CD14-positive monocyte (primary cell): ENCODE measurements at regions not wholly inside any gene's neighbourhood (a gene's known extent, or its start where the extent isn't known, plus 50 kb on each side); places are given as distances from the start of the nearest gene placed in this dataset.

Experiments
- DNase-seq, 3 donors: peaks; one replicate each; pipeline ENCODE4 v3.0.0-alpha.2; 2011 to 2022
- H2AFZ ChIP-seq: 2 replicates; pipeline ENCODE4 v1.6.0; 2012; ENCODE audit warnings: mild to moderate bottlenecking, low read depth, low read length, inconsistent platforms; ENCODE audit not compliant: insufficient read depth, poor library complexity, severe bottlenecking
- H3K27ac ChIP-seq, 2 donors: 1 replicate in 1 of 2; 2 replicates in 1 of 2; pipeline ENCODE4 v1.5.1; 2012 to 2013; ENCODE audit warnings: low read length in 2 of 2, control low read depth in 1 of 2, inconsistent platforms in 1 of 2, low read depth in 1 of 2, mild to moderate bottlenecking in 1 of 2
- H3K27me3 ChIP-seq, 2 donors: one replicate each; pipeline versions ENCODE4 v1.6.0 to v1.6.1; 2011 to 2013; ENCODE audit warnings: low read length in 2 of 2; ENCODE audit not compliant: control insufficient read depth in 2 of 2, insufficient read depth in 2 of 2
- H3K36me3 ChIP-seq, 2 donors: replicated peaks in 1 of 2; 1 replicate in 1 of 2; 2 replicates in 1 of 2; pipeline versions ENCODE4 v1.5.1 to v1.6.1; 2012 to 2013; ENCODE audit warnings: low read length in 2 of 2, control low read depth in 1 of 2, inconsistent platforms in 1 of 2, mild to moderate bottlenecking in 1 of 2; ENCODE audit not compliant: insufficient read depth in 2 of 2, control insufficient read depth in 1 of 2
- H3K4me1 ChIP-seq, 2 donors: 1 replicate in 1 of 2; 2 replicates in 1 of 2; pipeline versions ENCODE4 v1.5.1 to v1.6.1; 2012 to 2013; ENCODE audit warnings: low read length in 2 of 2, control low read depth in 1 of 2, inconsistent platforms in 1 of 2, mild to moderate bottlenecking in 1 of 2, moderate library complexity in 1 of 2; ENCODE audit not compliant: insufficient read depth in 2 of 2, control insufficient read depth in 1 of 2
- H3K4me2 ChIP-seq: replicated peaks from 2 replicates; pipeline ENCODE3; 2012; ENCODE audit warnings: low read length, moderate library complexity, mild to moderate bottlenecking; ENCODE audit not compliant: poor library complexity, severe bottlenecking; ENCODE audit errors: extremely low read depth
- H3K4me3 ChIP-seq, 3 experiments: fragments of 200-600 bp in 1 of 3; sonication (generic) in 1 of 3; replicated peaks in 1 of 3; 1 replicate in 2 of 3; 2 replicates in 1 of 3; pipeline ENCODE4 v1.5.1; 2011 to 2013; ENCODE audit warnings: low read length in 3 of 3, mild to moderate bottlenecking in 3 of 3, control low read depth in 2 of 3, low read depth in 2 of 3, inconsistent platforms in 1 of 3, moderate library complexity in 1 of 3
- H3K79me2 ChIP-seq: 2 replicates; pipeline ENCODE4 v1.6.0; 2012; ENCODE audit warnings: mild to moderate bottlenecking, control low read depth, inconsistent platforms, low read length, moderate library complexity; ENCODE audit not compliant: insufficient read depth
- H3K9ac ChIP-seq: 2 replicates; pipeline ENCODE4 v1.6.0; 2017; ENCODE audit warnings: low read length, mild to moderate bottlenecking; ENCODE audit not compliant: insufficient read depth, poor library complexity, severe bottlenecking
- H3K9me3 ChIP-seq, 2 donors: replicated peaks in 1 of 2; 1 replicate in 1 of 2; 2 replicates in 1 of 2; pipeline versions ENCODE4 v1.5.1 to v1.6.1; 2012 to 2013; ENCODE audit warnings: low read length in 2 of 2, control low read depth in 1 of 2; ENCODE audit not compliant: control insufficient read depth in 1 of 2, insufficient read depth in 1 of 2
- H4K20me1 ChIP-seq: 2 replicates; pipeline ENCODE4 v1.6.0; 2012; ENCODE audit warnings: mild to moderate bottlenecking, low read length, control low read depth, moderate library complexity; ENCODE audit not compliant: insufficient read depth
- H3K27ac Mint-ChIP-seq, 7 donors: one replicate each; pipeline ENCODE4 v1.8.0; 2020; ENCODE audit warnings: mild to moderate bottlenecking in 7 of 7, mixed read lengths in 7 of 7, moderate library complexity in 6 of 7, inconsistent platforms in 2 of 7
- H3K27me3 Mint-ChIP-seq, 3 donors: one replicate each; pipeline ENCODE4 v1.8.0; 2021 to 2022; ENCODE audit warnings: low read depth in 3 of 3, mild to moderate bottlenecking in 3 of 3, mixed read lengths in 3 of 3, moderate library complexity in 3 of 3, inconsistent platforms in 1 of 3
- H3K36me3 Mint-ChIP-seq, 2 donors: one replicate each; pipeline ENCODE4 v1.8.0; 2020; ENCODE audit warnings: mixed read lengths in 2 of 2, inconsistent platforms in 1 of 2, mild to moderate bottlenecking in 1 of 2
- H3K4me1 Mint-ChIP-seq: one replicate; pipeline ENCODE4 v1.8.0; 2020; ENCODE audit warnings: mild to moderate bottlenecking, mixed read lengths
- H3K4me3 Mint-ChIP-seq, 2 donors: one replicate each; pipeline ENCODE4 v1.8.0; 2020; ENCODE audit warnings: mild to moderate bottlenecking in 2 of 2, mixed read lengths in 2 of 2, moderate library complexity in 1 of 2
- H3K9me3 Mint-ChIP-seq, 7 donors: one replicate each; pipeline ENCODE4 v1.8.0; 2020 to 2022; ENCODE audit warnings: mixed read lengths in 7 of 7, mild to moderate bottlenecking in 6 of 7, moderate library complexity in 6 of 7, inconsistent platforms in 2 of 7
- CTCF ChIP-seq: fragments of 200-600 bp; IDR thresholded peaks from one replicate; pipeline ENCODE4 v1.8.0; 2022; ENCODE audit warnings: antibody characterized with exemption, mild to moderate bottlenecking
- WGBS: methylation state at CpG from one replicate; pipeline ENCODE4 v1.1.5; 2013; ENCODE audit warnings: missing lambda C conversion rate; ENCODE audit not compliant: insufficient coverage; 5-methylcytosine and 5-hydroxymethylcytosine counted together
- intact Hi-C, 2 donors: fragments of 100-400 bp; cut with micrococcal nuclease; formaldehyde crosslinking; loops; one replicate each; pipeline versions ENCODE4 v1.15.0 to v1.15.1; 2023

- no peaks in the 10 kb centered on the region for H3K27me3 ChIP-seq
- Mint-ChIP-seq H3K27me3 (peaks cover 0 to 1% (median 0%) of the 10 kb centered on the region in 3 donors), H3K36me3 (no peaks in the 10 kb centered on the region), H3K4me3 (no peak overlapping the region), H3K27ac (no peak overlapping the region), H3K4me1 (no peaks in the 10 kb centered on the region), H3K9me3 (peaks cover 0 to 4% (median 0%) of the 10 kb centered on the region in 7 donors)
- H3K9me3 ChIP-seq: peaks cover 0 to 7% of the 10 kb centered on the region in 2 donors
- 100% methylated on average over 1 of the region's 1 CpG for WGBS
- no peak overlapping the region for H3K4me3 ChIP-seq
- no peaks in the 10 kb centered on the region for H3K79me2 ChIP-seq
- H2AFZ ChIP-seq: no peak overlapping the region
- H3K9ac ChIP-seq: no peak overlapping the region
- no peaks in the 10 kb centered on the region for H3K36me3 ChIP-seq
- H3K4me2 ChIP-seq: no peak overlapping the region
- H4K20me1 ChIP-seq: no peaks in the 10 kb centered on the region
- H3K27ac ChIP-seq: no peak overlapping the region
- no peak for DNase-seq
- intact Hi-C loops: no loop called here
- TF ChIP-seq CTCF: no peak
- no peaks in the 10 kb centered on the region for H3K4me1 ChIP-seq
Observed at GRCh38 chr3:178901204-178901603, 170.4 kb downstream of the ZMAT3 start.

- Histone ChIP-seq H3K9me3 (peaks cover 0 to 7% of the 10 kb centered on the region in 2 donors), H3K4me3 (no peak overlapping the region), H3K36me3 (no peaks in the 10 kb centered on the region), H3K9ac (no peak overlapping the region), H2AFZ (no peak overlapping the region), H3K27me3 (no peaks in the 10 kb centered on the region), H3K4me2 (no peak overlapping the region), H3K4me1 (no peaks in the 10 kb centered on the region), H3K79me2 (no peaks in the 10 kb centered on the region), H3K27ac (no peak overlapping the region), H4K20me1 (no peaks in the 10 kb centered on the region)
- H3K27me3 Mint-ChIP-seq: peaks cover 0 to 1% (median 0%) of the 10 kb centered on the region in 3 donors
- H3K27ac Mint-ChIP-seq: no peak overlapping the region
- H3K4me3 Mint-ChIP-seq: no peak overlapping the region
- no peaks in the 10 kb centered on the region for H3K4me1 Mint-ChIP-seq
- H3K9me3 Mint-ChIP-seq: peaks cover 0 to 4% (median 0%) of the 10 kb centered on the region in 7 donors
- no peaks in the 10 kb centered on the region for H3K36me3 Mint-ChIP-seq
- intact Hi-C loops: no loop called here
- DNase-seq: no peak
- TF ChIP-seq CTCF: no peak
Observed at GRCh38 chr3:178900029-178900646, 171.5 kb downstream of the ZMAT3 start.
